Central memory CD4-positive, alpha-beta T cell (primary cell): ENCODE measurements at regions not wholly inside any gene's neighbourhood (a gene's known extent, or its start where the extent isn't known, plus 50 kb on each side); places are given as distances from the start of the nearest gene placed in this dataset.

Experiments
- DNase-seq: peaks from one replicate; pipeline ENCODE4 v3.0.0; 2022

DNA sequence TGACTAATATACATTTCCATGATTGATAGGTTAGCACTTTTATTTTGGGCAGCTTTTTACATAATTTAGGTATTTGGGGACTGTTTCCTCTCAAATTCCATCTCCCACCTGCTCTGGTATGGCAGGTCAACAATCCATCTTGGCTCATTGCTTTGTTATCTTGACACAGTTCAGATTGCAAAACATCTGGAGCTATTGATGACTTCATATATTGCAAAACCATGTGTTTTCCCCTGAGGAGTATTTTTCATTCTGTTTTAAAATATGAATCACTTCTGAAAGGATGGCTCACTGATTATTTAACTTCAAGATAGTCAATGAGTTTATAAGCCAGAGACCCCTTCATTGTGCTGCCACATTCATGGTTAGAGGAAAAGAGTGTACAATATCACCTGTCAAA is 1206.0 kb upstream of the C9orf72 start:
- no peak for DNase-seq

DNA sequence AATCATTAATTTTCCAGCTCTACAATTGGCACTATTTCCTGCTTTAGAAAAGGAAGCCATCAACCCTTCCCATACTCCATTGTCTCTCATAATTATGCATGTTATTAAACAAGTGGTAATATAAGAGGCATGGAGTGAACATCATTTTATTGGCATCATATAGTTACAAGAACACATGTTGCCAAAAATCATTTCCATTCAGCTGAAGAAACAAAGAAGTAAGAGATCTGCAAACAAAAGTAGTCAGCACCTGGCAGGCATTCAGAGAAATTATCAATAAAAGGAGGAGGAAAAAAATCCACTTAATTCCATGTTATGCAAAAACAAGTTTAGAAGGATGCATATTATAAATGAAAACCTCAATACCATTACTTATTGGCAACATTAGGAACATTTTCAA is 1208.2 kb upstream of the C9orf72 start:
- DNase-seq: no peak

DNA sequence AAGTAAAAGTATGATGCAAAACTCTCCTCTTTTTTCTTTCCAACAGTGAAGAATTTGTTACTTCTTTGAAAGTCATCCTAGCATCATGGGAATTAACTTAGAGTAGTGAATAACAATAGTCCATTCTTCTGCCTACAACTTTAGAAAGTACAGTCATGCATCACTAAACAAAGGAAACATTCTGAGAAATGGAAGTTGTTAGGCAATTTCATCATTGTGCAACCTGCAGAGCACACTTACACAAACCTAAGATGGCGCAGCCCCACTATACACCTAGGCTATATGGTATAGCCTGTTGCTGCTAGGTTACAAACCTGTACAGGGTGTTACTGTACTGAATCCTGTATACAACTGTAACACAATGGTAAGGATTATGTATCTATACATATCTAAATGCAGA is 1209.3 kb upstream of the C9orf72 start:
- no peak for DNase-seq

DNA sequence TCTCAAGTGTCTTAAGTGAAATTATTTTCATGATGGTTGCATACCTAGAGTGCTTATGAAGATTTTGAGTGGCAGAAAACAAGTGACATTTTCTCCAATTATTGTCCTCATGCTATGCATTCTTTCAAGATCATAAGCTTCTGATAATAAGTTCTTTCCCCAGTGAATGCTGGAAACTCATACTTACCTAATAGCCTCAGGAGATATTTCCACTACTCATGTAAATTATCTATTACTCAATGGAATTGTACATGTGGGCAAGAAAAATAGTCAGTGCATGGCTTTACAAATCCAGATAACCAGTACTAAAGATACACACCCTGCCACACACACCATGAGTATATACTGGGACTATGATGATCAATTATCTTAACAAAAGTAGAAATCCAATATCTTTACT is 1219.4 kb upstream of the C9orf72 start:
- DNase-seq: no peak

DNA sequence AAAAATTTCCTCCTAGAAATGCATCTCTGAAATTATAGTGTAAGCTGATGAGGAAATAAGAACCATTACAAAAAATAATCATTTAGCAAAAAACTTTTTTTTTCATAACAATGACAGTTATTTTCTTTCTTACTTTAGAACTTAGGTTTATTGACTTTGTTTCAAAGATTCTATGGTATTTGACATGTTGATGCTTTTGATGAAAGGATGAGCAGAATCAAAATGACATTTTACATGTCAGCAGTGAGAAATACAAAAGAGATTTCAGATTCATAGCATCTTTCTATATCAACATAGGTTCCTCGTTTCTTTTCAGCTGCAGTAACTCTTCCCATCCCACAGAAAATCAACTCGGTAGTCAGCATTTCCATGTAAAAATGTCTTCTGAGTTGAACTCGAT is 1226.6 kb upstream of the C9orf72 start:
- no peak for DNase-seq

DNA sequence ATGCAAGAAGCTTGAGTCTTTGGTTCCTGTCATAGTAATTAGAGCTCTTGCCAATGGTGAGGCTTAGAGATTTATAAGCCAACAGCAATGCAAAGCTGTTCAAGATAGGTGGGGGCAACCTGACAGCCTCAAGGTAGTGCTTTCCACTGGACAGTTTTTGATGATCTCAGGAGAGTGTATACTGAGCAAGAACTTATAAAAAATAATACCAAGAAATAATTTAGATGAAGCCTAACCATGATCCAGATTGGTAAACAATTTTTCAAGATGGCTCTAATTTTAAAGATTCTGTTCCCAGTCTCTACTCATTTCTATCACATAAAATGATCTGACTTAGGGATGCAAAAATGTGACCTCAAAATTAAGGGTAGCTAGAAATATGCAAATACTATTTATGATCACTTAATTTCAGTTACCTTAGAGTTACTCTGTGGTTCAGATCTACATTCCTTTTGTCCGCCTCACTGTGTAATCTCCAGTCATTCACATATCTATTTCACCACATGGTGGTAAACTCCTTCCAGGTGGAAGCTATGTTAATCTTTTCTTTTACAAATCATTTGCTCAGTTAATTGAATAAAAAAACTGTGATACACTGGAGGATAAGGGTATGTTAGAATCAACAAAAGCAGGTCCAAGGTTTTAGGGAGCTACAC is 1228.0 kb upstream of the C9orf72 start:
- DNase-seq: no peak

DNA sequence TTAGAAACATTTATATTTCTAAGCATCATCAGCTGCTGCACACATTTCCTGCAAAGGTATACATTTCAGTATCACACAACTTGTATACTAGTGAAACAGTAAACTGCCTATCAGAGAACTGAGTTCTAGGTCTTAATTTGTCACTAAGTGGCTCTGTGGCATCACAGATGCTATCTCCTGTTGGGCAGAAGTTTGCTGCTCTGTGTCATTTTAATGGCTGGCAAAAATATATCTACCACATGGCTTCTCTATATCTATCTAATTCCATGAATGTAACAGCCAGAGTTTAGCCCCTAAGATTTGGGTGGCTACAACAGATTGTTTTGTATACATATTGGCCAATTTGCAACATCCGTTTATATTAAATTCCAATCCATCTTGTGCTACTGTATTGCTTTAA is 1231.9 kb upstream of the C9orf72 start:
- no peak for DNase-seq

DNA sequence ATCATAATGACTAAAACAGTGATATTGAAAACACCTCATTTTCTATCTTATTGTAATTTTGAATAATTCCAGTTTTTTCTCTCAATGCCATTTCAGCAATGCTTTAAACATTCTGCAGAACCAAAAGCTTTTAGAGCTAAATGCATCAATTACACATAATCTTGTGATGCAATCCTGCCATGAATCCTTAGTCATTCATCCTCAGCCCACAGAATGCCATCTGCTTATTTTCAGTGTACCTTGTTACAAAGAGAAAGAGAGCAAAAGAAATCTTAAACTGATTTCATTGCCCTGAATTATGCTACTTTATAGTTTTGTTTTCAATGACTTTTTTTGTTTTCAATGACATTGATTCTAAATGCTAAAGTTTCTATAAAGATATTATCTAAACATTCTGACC is 1234.8 kb upstream of the C9orf72 start:
- no peak for DNase-seq

DNA sequence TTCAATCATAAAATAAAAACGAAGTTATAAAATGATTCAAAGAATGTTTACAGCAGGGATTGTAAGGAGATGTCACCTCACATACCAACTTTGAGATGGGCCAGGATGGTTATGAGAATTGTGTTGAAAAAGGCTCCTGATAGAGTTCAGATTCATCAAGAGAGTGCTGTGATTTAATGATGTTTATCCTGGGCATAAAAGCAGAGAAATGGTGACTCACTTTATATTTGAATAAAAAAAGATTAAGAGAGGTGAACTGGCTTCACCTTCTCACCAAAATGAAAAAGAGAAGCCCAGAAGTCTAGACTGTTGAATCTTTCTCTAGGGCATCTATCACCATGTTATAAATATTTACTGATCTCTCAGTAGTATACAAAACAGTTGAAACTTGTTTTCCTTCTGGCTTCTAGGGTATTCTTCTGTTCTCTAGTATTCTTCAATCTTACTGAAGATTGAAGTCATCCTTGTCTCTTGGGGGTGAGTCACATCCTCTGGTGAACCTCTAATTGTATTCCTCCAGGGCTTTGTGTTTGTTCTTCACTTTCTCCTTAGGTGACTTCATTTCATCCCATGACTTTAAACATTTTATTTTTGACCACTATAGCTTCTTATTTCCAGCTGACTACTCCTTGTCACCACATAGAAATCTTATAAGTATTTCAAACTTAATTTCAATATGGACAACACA is 1237.3 kb upstream of the C9orf72 start:
- no peak for DNase-seq

DNA sequence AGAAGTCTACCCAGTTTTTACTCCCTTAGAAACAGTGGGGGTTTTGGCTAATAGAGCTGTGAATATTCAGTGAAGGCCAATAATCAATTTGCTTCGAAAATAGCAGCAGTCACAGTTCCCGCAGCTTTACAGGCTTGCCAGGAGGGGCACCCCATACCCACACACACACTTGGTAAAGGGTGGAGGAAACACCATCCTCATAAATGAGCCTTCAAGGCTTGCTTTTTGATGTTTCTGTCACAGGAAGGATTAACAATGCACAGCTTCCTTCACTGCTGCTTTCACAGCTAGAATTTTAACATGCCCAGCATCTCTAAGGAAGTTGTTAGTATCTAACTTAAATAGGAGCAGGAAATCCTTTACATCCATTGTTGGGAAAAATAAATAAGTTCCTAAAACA is 1247.5 kb upstream of the C9orf72 start:
- DNase-seq: no peak

DNA sequence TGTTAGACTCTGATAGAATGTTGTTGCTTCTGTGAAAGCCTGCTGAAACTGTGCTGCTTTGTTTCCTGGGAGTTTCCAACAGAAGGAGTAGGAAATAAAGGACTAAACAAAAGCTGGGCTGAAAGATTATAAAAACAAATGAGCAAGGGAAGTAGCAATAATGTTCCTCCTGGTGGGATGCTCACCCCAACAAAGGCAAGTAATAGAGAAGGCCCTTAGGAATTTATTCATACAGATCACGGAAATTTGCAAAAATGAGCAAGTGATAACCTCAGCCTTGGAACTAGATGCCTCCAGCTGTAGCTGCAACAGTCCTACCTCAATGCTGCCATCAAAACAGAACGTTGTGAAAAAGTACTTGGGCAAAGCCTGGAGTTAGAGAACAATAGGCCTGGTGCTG is 1248.0 kb upstream of the C9orf72 start:
- DNase-seq: no peak

DNA sequence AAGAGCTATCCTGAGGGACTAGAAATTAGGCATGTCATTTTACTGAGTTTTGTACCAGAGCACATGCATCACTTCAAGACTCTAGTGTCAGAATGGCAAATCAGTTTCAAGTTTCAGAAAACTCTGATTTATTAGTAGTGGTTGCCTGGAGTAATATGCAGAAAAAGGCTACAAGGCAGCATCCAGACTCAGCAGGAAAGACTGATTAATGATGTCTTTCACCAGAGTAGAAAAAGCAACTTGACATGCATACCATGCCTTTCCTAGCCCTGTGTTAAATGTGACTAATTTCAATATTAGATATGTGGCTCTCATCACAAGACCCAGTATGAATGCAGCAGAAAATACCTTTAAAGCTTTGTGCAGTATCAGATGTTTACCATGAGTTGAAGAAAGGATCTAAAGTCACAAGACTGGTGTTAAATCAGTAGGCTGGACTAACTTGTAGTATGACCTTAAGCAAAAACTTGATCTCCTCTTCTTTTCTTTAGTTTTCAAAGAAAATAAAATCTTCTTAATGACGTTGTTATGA is 1251.2 kb upstream of the C9orf72 start:
- DNase-seq: no peak

DNA sequence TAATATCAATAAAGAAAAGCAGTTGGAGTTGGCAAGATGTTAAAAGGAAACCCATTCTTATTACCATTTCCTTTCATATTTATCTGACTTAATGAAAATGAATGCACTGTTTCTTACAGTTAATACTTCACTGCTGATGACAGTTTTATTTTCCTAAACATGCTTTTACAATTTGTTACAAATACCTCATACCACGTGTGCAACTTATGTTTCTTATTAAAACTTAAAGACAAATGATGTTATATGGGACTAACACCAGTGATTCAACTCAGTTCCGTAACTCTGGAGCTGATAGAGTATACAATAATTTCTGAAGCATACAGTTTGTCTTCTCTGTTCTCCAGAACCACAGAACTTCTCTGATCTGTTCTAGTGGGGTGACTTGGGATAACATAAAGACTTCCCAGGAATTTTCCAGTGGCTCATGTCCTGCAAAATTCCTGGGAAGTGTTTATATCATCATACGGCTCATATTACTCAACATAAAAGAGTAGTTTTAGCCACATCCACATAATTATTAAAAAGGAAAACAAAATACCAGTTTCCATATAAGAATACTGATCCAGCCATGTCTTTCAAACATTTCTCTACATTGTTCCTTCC is 1259.0 kb upstream of the C9orf72 start:
- DNase-seq: no peak

DNA sequence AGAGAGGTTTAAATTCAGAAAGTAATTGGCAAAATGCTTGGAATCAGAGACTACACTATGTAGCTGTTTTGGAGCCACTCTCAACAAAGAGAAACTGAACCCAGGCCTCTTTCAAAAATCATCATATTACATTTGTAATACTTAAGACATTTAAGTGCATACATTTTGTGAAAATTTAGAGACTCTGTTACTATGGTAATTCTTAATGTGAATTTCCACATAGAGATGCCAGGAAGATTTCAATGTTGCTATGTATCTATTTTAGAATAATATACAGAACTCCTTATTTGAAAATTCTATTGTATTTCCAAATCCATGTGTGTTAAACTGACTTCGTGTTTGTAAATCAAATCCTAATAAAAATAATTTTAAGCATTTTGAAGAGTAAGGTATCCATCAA is 1260.9 kb upstream of the C9orf72 start:
- no peak for DNase-seq

DNA sequence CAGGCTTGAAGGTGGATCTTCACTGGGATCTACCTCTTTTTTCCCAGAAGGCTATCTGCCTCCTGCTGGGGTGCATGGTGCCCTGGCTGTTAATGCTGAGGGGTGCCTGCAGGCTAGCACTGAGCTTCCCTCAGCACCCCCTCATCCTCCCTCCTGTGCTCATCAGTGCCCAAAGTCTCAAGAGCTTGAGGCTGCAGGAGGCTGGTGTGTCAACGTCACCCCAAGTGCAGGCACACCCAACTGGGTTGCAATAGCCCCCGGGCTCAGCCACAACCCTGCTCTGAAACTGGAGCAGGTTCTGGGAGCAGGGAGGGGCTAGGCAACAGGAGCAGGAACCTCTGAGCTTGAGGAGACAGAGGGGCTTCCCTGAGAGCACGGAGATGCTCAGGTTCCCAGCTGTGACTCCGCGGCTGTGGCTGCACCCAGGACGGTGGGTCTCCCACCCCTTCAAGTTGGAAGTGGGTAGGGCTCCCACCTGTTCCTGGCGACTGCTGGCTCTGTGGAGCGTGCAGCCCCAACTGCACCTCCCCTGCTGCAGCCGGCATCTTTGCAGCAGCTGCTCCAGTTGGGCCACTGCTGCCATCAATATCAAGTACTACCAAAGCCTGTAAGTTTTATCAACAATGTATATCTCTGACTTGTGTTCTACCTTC is 1266.6 kb upstream of the C9orf72 start:
- no peak for DNase-seq

DNA sequence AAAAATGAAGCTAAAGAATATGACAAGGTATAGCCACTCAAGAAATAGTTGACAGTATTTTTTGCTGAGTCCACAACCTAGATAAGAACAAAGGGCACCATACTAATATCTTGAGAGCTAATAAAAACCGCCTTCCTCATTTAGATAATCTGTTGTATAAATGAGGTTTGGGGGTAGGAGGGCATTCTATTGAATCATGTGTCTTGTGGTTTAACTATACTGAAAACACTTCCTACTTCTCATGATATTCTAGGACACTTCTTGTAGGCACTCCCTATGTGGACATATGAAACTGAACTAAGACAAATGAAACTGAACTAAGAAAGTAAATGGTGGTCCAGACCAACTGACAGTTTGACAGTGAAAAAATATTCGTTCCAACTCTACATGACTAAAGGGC is 1268.5 kb upstream of the C9orf72 start:
- no peak for DNase-seq

DNA sequence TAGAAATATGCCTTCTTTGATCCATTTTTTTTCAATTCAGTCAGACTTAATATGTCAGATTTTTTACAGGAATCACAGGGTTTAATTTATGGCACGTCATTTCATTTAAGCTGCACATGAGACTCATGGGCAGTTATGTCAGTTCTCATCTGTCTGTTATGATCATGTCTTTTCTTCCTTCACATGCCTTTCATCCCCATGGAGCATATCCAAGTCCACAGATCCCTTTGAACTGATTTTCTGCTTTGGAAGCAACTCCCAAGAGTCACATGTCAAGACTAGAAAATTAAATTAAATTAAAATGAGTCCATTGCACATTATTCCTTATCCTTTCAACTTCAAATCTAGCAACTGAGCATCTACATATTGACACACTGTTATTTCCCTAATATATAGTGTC is 1274.0 kb upstream of the C9orf72 start:
- no peak for DNase-seq

DNA sequence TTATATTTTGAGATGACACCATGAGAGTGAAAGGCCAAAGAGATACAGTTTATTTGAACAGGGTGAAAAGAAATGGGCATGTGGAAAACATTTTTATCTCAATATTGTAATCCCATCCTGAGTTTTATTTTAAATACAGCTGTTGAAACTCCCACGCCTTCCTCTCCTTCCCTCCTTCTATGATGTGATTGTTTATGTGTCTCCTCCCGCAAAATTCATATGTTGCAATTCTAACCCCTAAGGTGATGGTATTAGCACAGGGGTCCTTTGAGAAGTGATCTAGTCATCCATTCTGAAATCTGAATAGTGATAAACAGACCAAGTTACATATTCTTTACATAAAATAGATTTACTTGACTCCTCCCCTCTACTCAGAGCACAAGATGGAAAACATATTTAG is 1275.4 kb upstream of the C9orf72 start:
- no peak for DNase-seq

DNA sequence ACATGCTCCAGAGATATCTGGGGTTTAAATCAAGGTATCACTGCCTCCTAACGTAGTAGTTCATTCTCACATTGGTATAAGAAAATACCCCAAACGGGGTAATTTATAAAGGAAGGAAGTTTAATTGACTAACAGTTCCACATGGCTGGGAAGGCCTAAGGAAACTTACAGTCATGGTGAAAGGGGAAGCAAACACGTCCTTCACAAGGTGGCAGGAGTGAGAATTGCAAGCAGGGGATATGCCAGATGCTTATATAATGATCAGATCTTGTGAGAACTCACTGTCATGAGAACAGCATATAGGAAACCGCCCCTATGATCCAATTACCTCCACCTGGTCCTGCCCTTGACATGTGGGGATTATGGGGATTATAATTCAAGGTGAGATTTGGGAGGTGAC is 1280.2 kb upstream of the C9orf72 start:
- no peak for DNase-seq

DNA sequence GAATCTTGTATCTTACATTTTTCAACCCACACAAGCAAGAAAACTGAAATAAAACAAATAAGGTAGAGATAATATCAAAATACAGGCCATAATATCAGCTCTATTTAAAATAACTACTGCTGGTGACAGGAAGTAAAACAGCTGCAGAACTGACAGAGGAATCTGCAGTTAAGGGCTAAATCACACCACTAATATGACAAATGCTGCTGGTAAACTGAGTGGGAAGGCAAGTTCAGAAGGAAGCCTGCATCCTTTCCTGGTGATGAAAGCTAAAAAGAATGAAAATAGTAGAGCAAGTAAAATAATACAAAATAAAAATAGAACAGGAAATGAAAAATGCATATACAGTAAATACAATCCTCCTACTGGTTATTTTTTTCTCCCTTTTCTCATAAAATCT is 1293.7 kb upstream of the C9orf72 start:
- no peak for DNase-seq

DNA sequence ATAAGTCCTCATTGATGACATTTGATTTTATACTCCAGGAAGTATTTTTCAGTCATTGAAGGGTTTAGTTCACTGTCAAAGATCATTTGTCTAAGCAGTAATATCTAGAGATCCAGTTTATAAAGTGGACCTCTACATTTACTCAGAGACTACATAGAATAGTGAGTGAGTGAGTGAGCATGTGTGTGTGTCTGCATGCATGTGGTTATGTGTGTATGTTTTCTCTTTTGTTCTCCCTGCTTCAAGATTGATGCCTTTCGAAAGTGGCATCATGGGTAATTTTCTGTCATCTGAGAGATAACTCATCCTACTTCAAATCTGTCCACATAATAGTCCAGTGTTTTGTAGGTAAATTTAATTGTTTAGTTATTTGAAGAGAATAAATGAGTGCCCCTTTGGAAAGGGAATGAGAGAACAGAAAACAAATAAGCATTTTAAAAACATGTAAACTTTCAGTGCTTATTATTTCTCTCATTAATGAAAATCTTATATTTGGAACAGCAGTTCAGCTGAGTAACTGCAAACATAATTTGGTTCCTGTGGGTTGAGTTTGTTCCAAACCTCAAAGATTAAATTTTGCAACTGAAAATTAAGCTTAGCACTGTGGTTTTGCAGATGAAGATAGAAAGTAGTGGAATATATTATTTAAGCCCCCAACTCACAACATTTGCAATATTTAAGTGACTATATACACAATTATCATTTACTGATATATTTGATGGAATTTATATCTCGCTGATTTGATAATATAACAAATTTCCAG is 1295.1 kb upstream of the C9orf72 start:
- no peak for DNase-seq

DNA sequence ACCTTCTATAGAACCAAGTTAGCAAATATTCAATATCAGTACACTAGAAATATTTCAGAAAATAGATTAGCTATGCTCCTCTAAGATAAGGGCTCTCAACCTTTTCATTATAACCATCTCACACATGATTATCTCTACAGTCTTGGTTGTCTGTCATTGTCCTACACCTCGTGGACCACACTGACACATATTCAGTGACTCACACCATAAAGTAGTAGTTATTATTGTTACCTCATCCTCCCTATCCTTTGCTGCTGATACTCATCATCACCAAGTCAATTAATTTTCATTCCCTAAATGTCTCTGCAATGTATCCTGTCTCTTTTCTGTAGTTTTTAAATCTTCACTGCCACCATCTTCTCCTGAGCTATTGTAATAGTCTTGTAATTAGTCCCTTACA is 1309.2 kb upstream of the C9orf72 start:
- DNase-seq: no peak

DNA sequence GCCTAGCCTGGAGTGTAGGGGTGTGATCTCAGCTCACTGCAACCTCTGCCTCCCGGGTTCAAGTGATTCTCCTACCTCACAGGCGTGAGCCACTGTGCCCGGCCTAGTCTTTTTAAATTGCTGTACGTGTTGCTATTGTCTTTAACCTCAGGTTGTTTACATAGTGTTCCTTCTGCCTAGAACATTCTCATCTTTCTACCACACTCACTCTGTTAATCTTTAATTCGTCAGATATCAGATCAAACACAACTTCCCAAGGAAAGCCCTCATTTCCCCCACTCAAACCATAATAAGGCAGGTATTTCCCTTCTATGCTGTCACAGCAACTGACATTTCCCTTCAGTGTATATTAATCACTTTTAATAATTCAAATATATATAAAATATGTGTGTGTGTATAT is 1310.0 kb upstream of the C9orf72 start:
- DNase-seq: no peak
